ENCODE measurements at regions not wholly inside any gene's neighbourhood (a gene's known extent, or its start where the extent isn't known, plus 50 kb on each side); places are given as distances from the start of the nearest gene placed in this dataset.

DNA sequence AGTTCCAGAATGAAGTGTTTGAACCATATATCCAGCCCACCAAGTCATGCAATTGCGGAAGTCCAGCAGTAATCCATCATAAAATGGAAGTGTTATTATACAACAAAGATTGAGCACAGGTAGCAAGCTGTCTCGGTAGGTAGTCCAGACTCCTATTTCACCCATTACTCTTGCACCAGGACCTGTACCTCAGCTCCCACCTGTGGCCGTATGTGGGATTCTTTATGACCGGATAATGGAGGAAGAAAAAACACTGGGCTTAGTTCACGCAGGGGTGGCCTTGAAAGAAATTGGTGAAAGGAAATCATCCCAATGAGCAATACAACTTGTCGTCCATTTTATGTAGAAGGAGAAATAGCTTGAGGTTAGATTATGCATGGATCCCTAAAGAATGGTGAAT lies 216.3 kb downstream of the ESM1 start:
- no peak for TF ChIP-seq SIN3A (IDR thresholded peaks at IDR 0.05; ENCODE audit: borderline replicate concordance, insufficient read depth, low read length)
- TF ChIP-seq REST (IDR thresholded peaks at IDR 0.05; ENCODE audit: insufficient read depth in 1 of 2, low read depth in 2 of 2, low read length in 2 of 2), result no peak
- TF ChIP-seq FOXP2 (optimal IDR thresholded peaks at IDR 0.05; ENCODE audit: borderline replicate concordance, extremely low read depth, extremely low read length, insufficient read depth), result no peak
- TF ChIP-seq TAF1 (IDR thresholded peaks at IDR 0.05; ENCODE audit: borderline replicate concordance, insufficient read depth, low read length), result no peak
- TF ChIP-seq POLR2AphosphoS5 (IDR thresholded peaks at IDR 0.05; ENCODE audit: low read depth, low read length), result no peak

DNA sequence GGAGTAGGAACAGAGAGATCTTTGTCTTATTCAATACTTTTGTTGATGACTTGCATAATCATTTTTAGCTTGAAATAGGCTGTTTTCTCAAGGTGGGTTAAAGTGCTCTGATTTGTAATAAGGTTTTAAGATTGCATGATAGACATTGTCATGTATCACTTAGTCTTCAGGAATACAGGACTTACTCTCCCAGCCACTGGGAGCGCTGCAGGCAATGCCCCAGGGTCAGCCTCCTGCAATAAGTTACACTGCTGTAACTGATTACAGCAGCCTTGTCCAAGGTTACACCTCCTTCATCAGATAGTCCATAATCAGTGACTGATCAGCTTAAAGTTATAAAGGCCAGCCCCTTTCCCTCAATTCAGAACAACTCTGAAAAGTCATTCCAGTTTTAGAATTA lies 218.6 kb downstream of the ESM1 start:
- TF ChIP-seq SIN3A (IDR thresholded peaks at IDR 0.05; ENCODE audit: borderline replicate concordance, insufficient read depth, low read length), result no peak
- no peak for TF ChIP-seq REST (IDR thresholded peaks at IDR 0.05; ENCODE audit: insufficient read depth in 1 of 2, low read depth in 2 of 2, low read length in 2 of 2)
- no peak for TF ChIP-seq POLR2AphosphoS5 (IDR thresholded peaks at IDR 0.05; ENCODE audit: low read depth, low read length)
- no peak for TF ChIP-seq TAF1 (IDR thresholded peaks at IDR 0.05; ENCODE audit: borderline replicate concordance, insufficient read depth, low read length)
- no peak for TF ChIP-seq FOXP2 (optimal IDR thresholded peaks at IDR 0.05; ENCODE audit: borderline replicate concordance, extremely low read depth, extremely low read length, insufficient read depth)

DNA sequence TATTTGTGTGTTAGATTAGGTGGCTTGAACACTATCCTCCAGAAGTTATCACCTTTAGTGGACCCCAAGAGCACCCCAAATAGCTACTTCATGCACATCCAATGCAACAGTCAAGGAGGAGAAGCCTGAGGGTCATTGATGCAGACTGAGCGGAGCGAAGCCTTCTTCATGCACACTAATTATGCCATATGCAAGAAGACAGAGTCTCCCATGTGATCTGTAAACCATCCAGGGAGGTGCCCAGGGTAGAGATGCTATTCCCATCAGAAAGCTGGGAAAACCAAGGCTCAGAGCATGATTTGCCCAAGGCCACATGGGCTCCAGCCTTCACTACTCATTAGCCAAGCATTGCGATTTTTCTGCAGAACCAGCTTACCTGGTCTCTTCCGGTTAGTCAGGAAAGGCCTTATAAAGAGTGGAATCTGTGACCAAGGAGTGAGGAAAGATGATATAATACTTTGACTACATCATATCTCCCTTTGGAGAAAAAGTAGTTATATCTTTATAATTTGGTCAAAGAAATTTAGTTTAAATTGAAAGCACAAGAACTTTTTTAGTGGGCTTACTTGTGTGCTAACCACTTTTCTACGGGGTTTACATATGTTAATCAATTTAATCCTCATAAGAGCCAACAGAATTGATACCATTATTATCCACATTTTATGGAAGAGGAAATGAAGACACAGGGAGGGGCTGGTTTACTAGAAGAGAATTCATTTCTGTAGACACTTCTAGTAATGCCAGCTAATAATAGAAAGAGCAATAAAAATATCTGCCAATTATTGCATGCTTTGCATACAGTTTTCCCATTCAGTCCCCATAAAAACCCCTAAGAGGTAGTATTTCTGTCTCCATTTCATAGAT lies 220.0 kb downstream of the ESM1 start:
- TF ChIP-seq TAF1 (IDR thresholded peaks at IDR 0.05; ENCODE audit: borderline replicate concordance, insufficient read depth, low read length) (no peak), FOXP2 (optimal IDR thresholded peaks at IDR 0.05; ENCODE audit: borderline replicate concordance, extremely low read depth, extremely low read length, insufficient read depth) (no peak), SIN3A (IDR thresholded peaks at IDR 0.05; ENCODE audit: borderline replicate concordance, insufficient read depth, low read length) (no peak), REST (IDR thresholded peaks at IDR 0.05; ENCODE audit: insufficient read depth in 1 of 2, low read depth in 2 of 2, low read length in 2 of 2) (no peak)

DNA sequence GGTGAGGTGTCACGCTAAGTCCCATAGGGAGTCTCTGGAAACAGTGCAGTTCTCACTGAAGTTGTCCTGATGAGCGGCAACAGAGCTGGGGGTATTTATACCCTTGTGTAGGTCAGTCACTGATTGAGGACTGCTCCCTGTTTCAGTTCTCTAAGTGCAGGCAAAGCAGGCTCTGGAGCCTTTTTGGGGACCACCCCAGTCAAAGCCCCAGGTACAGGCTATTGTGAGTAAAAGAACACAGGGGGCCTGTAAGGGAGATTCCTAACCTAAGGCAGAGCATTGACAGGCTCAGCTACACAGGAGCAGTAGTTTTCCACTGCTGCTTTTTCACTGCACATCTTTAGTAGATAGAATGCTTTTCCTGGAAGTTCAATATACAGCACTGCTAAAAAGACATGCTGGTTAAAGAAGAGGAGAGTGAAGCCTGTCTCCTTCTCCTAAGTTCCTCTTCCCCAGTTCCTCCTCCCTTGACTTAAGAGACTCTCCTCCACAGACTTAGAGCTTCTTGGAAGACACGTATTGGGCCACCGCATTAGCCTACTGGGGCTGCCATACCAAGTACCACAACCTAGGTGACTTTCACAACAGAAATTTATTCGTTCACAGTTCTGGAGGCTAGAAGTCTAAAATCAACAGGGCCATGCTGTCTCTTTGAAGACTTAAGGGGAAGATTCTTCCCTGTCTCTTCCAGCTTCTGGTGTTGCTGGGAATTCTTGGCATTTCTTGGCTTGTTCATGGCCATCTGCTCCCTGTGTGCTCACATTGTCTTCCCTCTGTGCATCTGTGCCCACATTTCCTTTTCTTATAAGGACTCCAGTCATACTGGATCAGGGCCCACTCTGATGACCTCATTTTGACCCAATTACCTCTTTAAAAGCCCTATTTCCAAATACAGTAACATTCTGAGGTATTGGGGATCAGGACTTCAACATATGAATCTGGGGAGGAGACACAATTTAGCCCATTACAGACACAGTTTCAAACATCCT lies 221.0 kb downstream of the ESM1 start:
- TF ChIP-seq TAF1 (IDR thresholded peaks at IDR 0.05; ENCODE audit: borderline replicate concordance, insufficient read depth, low read length) (no peak), POLR2AphosphoS5 (IDR thresholded peaks at IDR 0.05; ENCODE audit: low read depth, low read length) (no peak), FOXP2 (optimal IDR thresholded peaks at IDR 0.05; ENCODE audit: borderline replicate concordance, extremely low read depth, extremely low read length, insufficient read depth) (no peak), SIN3A (IDR thresholded peaks at IDR 0.05; ENCODE audit: borderline replicate concordance, insufficient read depth, low read length) (no peak)

GRCh38 chr5:54761213-54761701 lies 224.1 kb downstream of the ESM1 start:
- TF ChIP-seq FOXP2 (optimal IDR thresholded peaks at IDR 0.05; ENCODE audit: borderline replicate concordance, extremely low read depth, extremely low read length, insufficient read depth) (peak; percentile 78), REST (IDR thresholded peaks at IDR 0.05; ENCODE audit: insufficient read depth in 1 of 2, low read depth in 2 of 2, low read length in 2 of 2) (no peak), TAF1 (IDR thresholded peaks at IDR 0.05; ENCODE audit: borderline replicate concordance, insufficient read depth, low read length) (no peak)

Measured in PFSK-1 (cell line).